ENCODE measurements at regions not wholly inside any gene's neighbourhood (a gene's known extent, or its start where the extent isn't known, plus 50 kb on each side); places are given as distances from the start of the nearest gene placed in this dataset.

- ChIA-PET POLR2A (ENCODE audit: low non-redundant PET) (no interaction called here), CTCF (interaction anchor here (0.8 to 1.4 kb wide), 4 partner anchors 9 to 414 kb away, joined by 4 to 25 read pairs (median 6); no protein-coding TSS in a partner anchor)
- no peak for DNase-seq (ENCODE audit: low spot score)
- TF ChIP-seq EZH2 (IDR thresholded peaks at IDR 0.05; ENCODE audit: borderline replicate concordance, low read depth, low read length, poor library complexity, severe bottlenecking): no peak
- TF ChIP-seq, protein P1, sequence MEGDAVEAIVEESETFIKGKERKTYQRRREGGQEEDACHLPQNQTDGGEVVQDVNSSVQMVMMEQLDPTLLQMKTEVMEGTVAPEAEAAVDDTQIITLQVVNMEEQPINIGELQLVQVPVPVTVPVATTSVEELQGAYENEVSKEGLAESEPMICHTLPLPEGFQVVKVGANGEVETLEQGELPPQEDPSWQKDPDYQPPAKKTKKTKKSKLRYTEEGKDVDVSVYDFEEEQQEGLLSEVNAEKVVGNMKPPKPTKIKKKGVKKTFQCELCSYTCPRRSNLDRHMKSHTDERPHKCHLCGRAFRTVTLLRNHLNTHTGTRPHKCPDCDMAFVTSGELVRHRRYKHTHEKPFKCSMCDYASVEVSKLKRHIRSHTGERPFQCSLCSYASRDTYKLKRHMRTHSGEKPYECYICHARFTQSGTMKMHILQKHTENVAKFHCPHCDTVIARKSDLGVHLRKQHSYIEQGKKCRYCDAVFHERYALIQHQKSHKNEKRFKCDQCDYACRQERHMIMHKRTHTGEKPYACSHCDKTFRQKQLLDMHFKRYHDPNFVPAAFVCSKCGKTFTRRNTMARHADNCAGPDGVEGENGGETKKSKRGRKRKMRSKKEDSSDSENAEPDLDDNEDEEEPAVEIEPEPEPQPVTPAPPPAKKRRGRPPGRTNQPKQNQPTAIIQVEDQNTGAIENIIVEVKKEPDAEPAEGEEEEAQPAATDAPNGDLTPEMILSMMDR (conservative IDR thresholded peaks at IDR 0.05; ENCODE audit: low read depth, low read length): no peak
- Histone ChIP-seq H3K4me3 (ENCODE audit: low read depth, low read length, poor library complexity, severe bottlenecking) (no peak overlapping the region), H3K9me3 (ENCODE audit: low read depth, low read length, poor library complexity, severe bottlenecking) (no peaks in the 10 kb centered on the region), H3K27me3 (replicated peaks; ENCODE audit: insufficient read depth, low read depth, low read length, poor library complexity) (peaks cover 17% of the 10 kb centered on the region), H3K36me3 (ENCODE audit: insufficient read depth, low read length, poor library complexity, severe bottlenecking) (no peaks in the 10 kb centered on the region), H3K4me1 (ENCODE audit: insufficient read depth, low read length, poor library complexity, severe bottlenecking) (no peaks in the 10 kb centered on the region), H3K27ac (ENCODE audit: low read depth, low read length, poor library complexity, severe bottlenecking) (no peak overlapping the region)
- intact Hi-C loops (cut with micrococcal nuclease; ENCODE audit: unreplicated experiment): loop anchor here (2.0 to 5.0 kb wide), 2 partner anchors 132 to 660 kb away; no protein-coding TSS in a partner anchor
- no TSS peak for BruUV-seq (replicated peaks)
Observed at GRCh38 chr14:65824978-65825299, 412.4 kb downstream of the FUT8 start.

DNA sequence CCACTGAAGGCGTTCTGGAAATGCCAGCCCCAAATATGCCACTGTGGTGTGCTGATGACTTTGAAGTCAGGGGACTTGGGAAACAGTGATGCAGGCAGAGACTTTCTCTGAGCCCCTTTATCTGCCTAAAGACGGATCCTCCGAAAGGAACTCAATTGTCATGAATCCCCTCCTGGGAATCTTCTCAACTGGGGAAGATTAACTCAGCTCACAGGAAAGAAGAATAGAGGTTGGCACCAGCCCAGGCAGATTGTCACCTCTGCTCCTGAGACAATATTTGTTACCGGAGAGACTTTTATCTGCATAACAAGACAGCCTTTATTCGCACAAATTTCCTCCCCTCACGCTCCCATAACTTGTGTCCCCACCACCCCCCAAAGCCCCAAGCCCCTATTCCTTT is 414.4 kb downstream of the FUT8 start:
- peaks cover 17% of the 10 kb centered on the region for H3K27me3 ChIP-seq (replicated peaks; ENCODE audit: insufficient read depth, low read depth, low read length, poor library complexity)
- TF ChIP-seq, protein P1 (conservative IDR thresholded peaks at IDR 0.05; ENCODE audit: low read depth, low read length): no peak
- TF ChIP-seq EZH2 (IDR thresholded peaks at IDR 0.05; ENCODE audit: borderline replicate concordance, low read depth, low read length, poor library complexity, severe bottlenecking): no peak
- intact Hi-C loops (cut with micrococcal nuclease; ENCODE audit: unreplicated experiment): loop anchor here (1.0 to 5.0 kb wide), 2 partner anchors 130 to 412 kb away; no protein-coding TSS in a partner anchor
- POLR2A ChIA-PET (ENCODE audit: low non-redundant PET): no interaction called here
- no peaks in the 10 kb centered on the region for H3K4me1 ChIP-seq (ENCODE audit: insufficient read depth, low read length, poor library complexity, severe bottlenecking)
- no peaks in the 10 kb centered on the region for H3K9me3 ChIP-seq (ENCODE audit: low read depth, low read length, poor library complexity, severe bottlenecking)
- no peaks in the 10 kb centered on the region for H3K36me3 ChIP-seq (ENCODE audit: insufficient read depth, low read length, poor library complexity, severe bottlenecking)
- DNase-seq (ENCODE audit: low spot score): peak; percentile 7
- H3K4me3 ChIP-seq (ENCODE audit: low read depth, low read length, poor library complexity, severe bottlenecking): no peak overlapping the region
- H3K27ac ChIP-seq (ENCODE audit: low read depth, low read length, poor library complexity, severe bottlenecking): no peak overlapping the region
- CTCF ChIA-PET: no interaction called here
- BruUV-seq (replicated peaks): no TSS peak

DNA sequence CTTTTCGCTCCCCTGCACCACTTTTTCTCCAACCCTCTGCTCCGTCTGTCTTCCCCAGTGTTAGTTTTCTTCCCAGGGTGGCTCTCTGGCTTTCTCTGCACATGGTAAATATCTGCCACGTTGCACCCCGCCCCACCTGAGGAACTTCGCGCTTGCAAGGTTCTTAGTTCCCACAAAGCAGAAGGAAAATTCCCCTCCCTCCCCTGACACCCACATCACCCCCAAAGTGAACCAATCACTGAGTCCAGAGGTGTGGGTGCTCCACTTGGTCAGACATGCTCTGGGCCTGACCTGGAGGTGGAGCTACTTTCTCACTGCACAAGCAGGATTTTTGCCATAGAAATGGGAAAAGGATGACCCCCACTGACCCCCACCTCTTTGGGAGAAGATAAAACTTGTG is 415.0 kb downstream of the FUT8 start:
- POLR2A ChIA-PET (ENCODE audit: low non-redundant PET): no interaction called here
- CTCF ChIA-PET: no interaction called here
- Histone ChIP-seq H3K27ac (ENCODE audit: low read depth, low read length, poor library complexity, severe bottlenecking) (no peak overlapping the region), H3K9me3 (ENCODE audit: low read depth, low read length, poor library complexity, severe bottlenecking) (no peaks in the 10 kb centered on the region), H3K36me3 (ENCODE audit: insufficient read depth, low read length, poor library complexity, severe bottlenecking) (no peaks in the 10 kb centered on the region), H3K4me1 (ENCODE audit: insufficient read depth, low read length, poor library complexity, severe bottlenecking) (no peaks in the 10 kb centered on the region), H3K4me3 (ENCODE audit: low read depth, low read length, poor library complexity, severe bottlenecking) (no peak overlapping the region), H3K27me3 (replicated peaks; ENCODE audit: insufficient read depth, low read depth, low read length, poor library complexity) (peaks cover 17% of the 10 kb centered on the region)
- BruUV-seq (replicated peaks): no TSS peak
- DNase-seq (ENCODE audit: low spot score): no peak
- intact Hi-C loops (cut with micrococcal nuclease; ENCODE audit: unreplicated experiment): loop anchor here (5.0 kb wide), 1 partner anchor 130 kb away; no protein-coding TSS in a partner anchor
- TF ChIP-seq EZH2 (IDR thresholded peaks at IDR 0.05; ENCODE audit: borderline replicate concordance, low read depth, low read length, poor library complexity, severe bottlenecking): no peak
- TF ChIP-seq, protein P1 (conservative IDR thresholded peaks at IDR 0.05; ENCODE audit: low read depth, low read length): no peak
